T-helper 2 cell treated with Interferon-gamma antibody and Interleukin-4, amounts not matched to agents 5 μg/mL and 100 μg/mL, for 36 hours (primary cell): ENCODE measurements at regions not wholly inside any gene's neighbourhood (a gene's known extent, or its start where the extent isn't known, plus 50 kb on each side); places are given as distances from the start of the nearest gene placed in this dataset.

Experiments
- DNase-seq: peaks from one replicate; pipeline ENCODE4 v3.0.0; 2021; ENCODE audit warnings: low spot score
- H3K27ac Mint-ChIP-seq: one replicate; pipeline ENCODE4 v1.8.0; 2021; ENCODE audit warnings: mild to moderate bottlenecking, mixed read lengths
- H3K27me3 Mint-ChIP-seq: one replicate; pipeline ENCODE4 v1.8.0; 2021; ENCODE audit warnings: low read depth, mixed read lengths
- H3K36me3 Mint-ChIP-seq: one replicate; pipeline ENCODE4 v1.8.0; 2021; ENCODE audit warnings: low read depth, mixed read lengths
- H3K4me1 Mint-ChIP-seq: one replicate; pipeline ENCODE4 v1.8.0; 2021; ENCODE audit warnings: low read depth, mixed read lengths
- H3K4me3 Mint-ChIP-seq: one replicate; pipeline ENCODE4 v1.8.0; 2022; ENCODE audit warnings: mild to moderate bottlenecking, moderate library complexity, mixed read lengths
- H3K9me3 Mint-ChIP-seq: one replicate; pipeline ENCODE4 v1.8.0; 2021; ENCODE audit warnings: mixed read lengths

GRCh38 chr16:80014241-80014939 is 413.9 kb upstream of the MAF start:
- Mint-ChIP-seq H3K36me3 (no peaks in the 10 kb centered on the region), H3K4me1 (no peaks in the 10 kb centered on the region), H3K27ac (no peak overlapping the region), H3K9me3 (no peaks in the 10 kb centered on the region), H3K4me3 (no peak overlapping the region), H3K27me3 (no peaks in the 10 kb centered on the region)
- DNase-seq = no peak

- no peaks in the 10 kb centered on the region for H3K27me3 Mint-ChIP-seq
Measured at GRCh38 chr16:80012586-80012985, 412.0 kb upstream of the MAF start.

GRCh38 chr16:80009971-80010659 is 409.6 kb upstream of the MAF start:
- H3K4me1 Mint-ChIP-seq = no peaks in the 10 kb centered on the region
- H3K27ac Mint-ChIP-seq = no peak overlapping the region
- H3K36me3 Mint-ChIP-seq = no peaks in the 10 kb centered on the region
- no peak for DNase-seq
- no peak overlapping the region for H3K4me3 Mint-ChIP-seq
- no peaks in the 10 kb centered on the region for H3K27me3 Mint-ChIP-seq
- H3K9me3 Mint-ChIP-seq = no peaks in the 10 kb centered on the region

More at GRCh38 chr16:80012586-80012985, 412.0 kb upstream of the MAF start:
- Mint-ChIP-seq H3K9me3 (no peaks in the 10 kb centered on the region), H3K36me3 (no peaks in the 10 kb centered on the region), H3K4me1 (no peaks in the 10 kb centered on the region), H3K27ac (no peak overlapping the region), H3K4me3 (no peak overlapping the region)
- DNase-seq = no peak

- no peak overlapping the region for H3K27ac Mint-ChIP-seq
- no peaks in the 10 kb centered on the region for H3K4me1 Mint-ChIP-seq
- DNase-seq = no peak
- no peaks in the 10 kb centered on the region for H3K9me3 Mint-ChIP-seq
- H3K27me3 Mint-ChIP-seq = no peaks in the 10 kb centered on the region
- no peaks in the 10 kb centered on the region for H3K36me3 Mint-ChIP-seq
- H3K4me3 Mint-ChIP-seq = no peak overlapping the region
Measured at GRCh38 chr16:80008857-80009256, 408.3 kb upstream of the MAF start.

GRCh38 chr16:80007231-80007630 is 406.7 kb upstream of the MAF start:
- DNase-seq = no peak
- H3K4me3 Mint-ChIP-seq = no peak overlapping the region
- no peaks in the 10 kb centered on the region for H3K27me3 Mint-ChIP-seq
- H3K4me1 Mint-ChIP-seq = no peaks in the 10 kb centered on the region
- H3K27ac Mint-ChIP-seq = no peak overlapping the region
- H3K36me3 Mint-ChIP-seq = no peaks in the 10 kb centered on the region
- no peaks in the 10 kb centered on the region for H3K9me3 Mint-ChIP-seq

GRCh38 chr16:80006241-80007215 is 406.0 kb upstream of the MAF start:
- H3K27ac Mint-ChIP-seq = no peak overlapping the region
- no peak for DNase-seq
- no peaks in the 10 kb centered on the region for H3K36me3 Mint-ChIP-seq
- no peaks in the 10 kb centered on the region for H3K4me1 Mint-ChIP-seq
- no peak overlapping the region for H3K4me3 Mint-ChIP-seq
- H3K27me3 Mint-ChIP-seq = no peaks in the 10 kb centered on the region
- H3K9me3 Mint-ChIP-seq = no peaks in the 10 kb centered on the region

GRCh38 chr16:80004113-80004512 is 403.6 kb upstream of the MAF start:
- no peak overlapping the region for H3K4me3 Mint-ChIP-seq
- H3K4me1 Mint-ChIP-seq = no peaks in the 10 kb centered on the region
- no peak overlapping the region for H3K27ac Mint-ChIP-seq
- no peaks in the 10 kb centered on the region for H3K27me3 Mint-ChIP-seq
- H3K36me3 Mint-ChIP-seq = no peaks in the 10 kb centered on the region
- no peaks in the 10 kb centered on the region for H3K9me3 Mint-ChIP-seq
- no peak for DNase-seq

- Mint-ChIP-seq H3K27me3 (no peaks in the 10 kb centered on the region), H3K27ac (no peak overlapping the region), H3K4me3 (no peak overlapping the region), H3K36me3 (no peaks in the 10 kb centered on the region), H3K9me3 (no peaks in the 10 kb centered on the region), H3K4me1 (no peaks in the 10 kb centered on the region)
- DNase-seq = no peak
Measured at GRCh38 chr16:80002261-80002660, 401.7 kb upstream of the MAF start.

- Mint-ChIP-seq H3K27ac (no peak overlapping the region), H3K36me3 (no peaks in the 10 kb centered on the region), H3K27me3 (no peaks in the 10 kb centered on the region), H3K9me3 (no peaks in the 10 kb centered on the region), H3K4me3 (no peak overlapping the region), H3K4me1 (no peaks in the 10 kb centered on the region)
- DNase-seq = no peak
Measured at GRCh38 chr16:79998143-79998542, 397.6 kb upstream of the MAF start.

GRCh38 chr16:79997257-79997656 is 396.7 kb upstream of the MAF start:
- H3K27me3 Mint-ChIP-seq = no peaks in the 10 kb centered on the region
- H3K27ac Mint-ChIP-seq = no peak overlapping the region
- H3K4me1 Mint-ChIP-seq = no peaks in the 10 kb centered on the region
- DNase-seq = no peak
- no peaks in the 10 kb centered on the region for H3K36me3 Mint-ChIP-seq
- no peak overlapping the region for H3K4me3 Mint-ChIP-seq
- no peaks in the 10 kb centered on the region for H3K9me3 Mint-ChIP-seq

GRCh38 chr16:79996321-79996720 is 395.8 kb upstream of the MAF start:
- H3K36me3 Mint-ChIP-seq = no peaks in the 10 kb centered on the region
- no peak overlapping the region for H3K4me3 Mint-ChIP-seq
- no peak for DNase-seq
- no peaks in the 10 kb centered on the region for H3K9me3 Mint-ChIP-seq
- H3K27ac Mint-ChIP-seq = no peak overlapping the region
- no peaks in the 10 kb centered on the region for H3K4me1 Mint-ChIP-seq
- no peaks in the 10 kb centered on the region for H3K27me3 Mint-ChIP-seq

GRCh38 chr16:79995315-79995714 is 394.8 kb upstream of the MAF start:
- no peaks in the 10 kb centered on the region for H3K27me3 Mint-ChIP-seq
- H3K36me3 Mint-ChIP-seq = no peaks in the 10 kb centered on the region
- no peak overlapping the region for H3K27ac Mint-ChIP-seq
- H3K4me3 Mint-ChIP-seq = no peak overlapping the region
- H3K9me3 Mint-ChIP-seq = no peaks in the 10 kb centered on the region
- DNase-seq = no peak
- no peaks in the 10 kb centered on the region for H3K4me1 Mint-ChIP-seq

GRCh38 chr16:79994418-79994817 is 393.9 kb upstream of the MAF start:
- DNase-seq = no peak
- Mint-ChIP-seq H3K4me1 (no peaks in the 10 kb centered on the region), H3K9me3 (no peaks in the 10 kb centered on the region), H3K27ac (no peak overlapping the region), H3K4me3 (no peak overlapping the region), H3K27me3 (no peaks in the 10 kb centered on the region), H3K36me3 (no peaks in the 10 kb centered on the region)

- H3K36me3 Mint-ChIP-seq = no peaks in the 10 kb centered on the region
- no peak overlapping the region for H3K27ac Mint-ChIP-seq
- H3K27me3 Mint-ChIP-seq = no peaks in the 10 kb centered on the region
- no peak for DNase-seq
- no peaks in the 10 kb centered on the region for H3K9me3 Mint-ChIP-seq
- no peak overlapping the region for H3K4me3 Mint-ChIP-seq
- no peaks in the 10 kb centered on the region for H3K4me1 Mint-ChIP-seq
Measured at GRCh38 chr16:79993629-79994209, 393.2 kb upstream of the MAF start.
